GM21717 (cell line): ENCODE measurements at regions not wholly inside any gene's neighbourhood (a gene's known extent, or its start where the extent isn't known, plus 50 kb on each side); places are given as distances from the start of the nearest gene placed in this dataset.

Source experiments
- ATAC-seq: cut with Tn5 transposase; IDR thresholded peaks from one replicate; pipeline ENCODE4 v1.9.1; 2021; ENCODE audit warnings: mild to moderate bottlenecking, moderate library complexity; ENCODE audit not compliant: unreplicated experiment

DNA sequence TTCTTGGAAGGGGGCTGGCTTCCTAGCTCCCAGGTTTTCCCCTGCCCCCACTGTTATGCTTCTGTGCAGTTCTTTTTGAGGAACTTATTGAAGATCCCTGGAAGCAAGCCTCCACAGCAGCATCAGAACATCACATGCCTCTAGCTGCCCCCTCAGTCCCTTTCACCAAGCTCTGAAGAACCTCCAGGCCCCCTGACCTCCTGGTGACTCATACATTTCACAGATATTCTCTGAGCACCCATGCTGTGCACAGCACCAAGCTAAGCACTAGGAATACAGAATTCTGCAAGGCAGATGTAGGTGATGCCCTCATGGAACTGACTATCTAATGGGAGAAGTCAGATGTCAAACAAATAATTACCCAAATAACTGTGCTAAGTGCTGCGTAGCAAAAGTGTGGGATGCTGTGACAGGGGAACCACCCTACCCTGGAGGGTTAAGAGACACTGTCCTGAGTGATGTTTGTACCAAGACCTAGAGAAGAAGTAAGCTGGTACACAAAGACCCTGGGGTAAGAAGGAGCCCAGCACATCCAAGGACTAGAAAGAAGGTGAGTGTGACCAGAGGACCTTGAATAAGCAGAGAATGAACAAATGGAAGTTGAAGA, 213.7 kb upstream of the NR4A3 start:
- no peak for ATAC-seq

DNA sequence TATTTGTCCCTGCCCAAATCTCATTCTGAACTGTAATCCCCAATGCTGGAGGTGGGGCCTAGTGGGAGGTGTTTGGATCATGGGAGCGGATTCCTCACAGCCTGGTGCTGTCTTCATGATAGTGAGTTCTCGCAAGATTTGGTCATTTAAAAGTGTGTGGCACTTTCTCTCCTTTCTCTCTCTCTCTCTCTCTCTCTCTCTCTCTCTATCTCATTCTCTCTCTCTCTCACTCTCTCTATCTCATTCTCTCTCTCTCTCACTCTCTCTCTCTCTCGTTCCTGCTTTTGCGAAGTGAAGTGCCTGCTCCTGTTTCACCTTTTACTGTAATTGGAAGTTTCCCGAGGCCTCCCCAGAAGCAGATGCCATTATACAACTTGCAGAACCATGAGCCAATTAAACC, 207.3 kb upstream of the NR4A3 start:
- no peak for ATAC-seq

GRCh38 chr9:99621040-99621439, 200.6 kb upstream of the NR4A3 start:
- no peak for ATAC-seq

- ATAC-seq = no peak
Observed at GRCh38 chr9:99622679-99623078, 199.0 kb upstream of the NR4A3 start.

GRCh38 chr9:99623780-99624364, 197.8 kb upstream of the NR4A3 start:
- no peak for ATAC-seq

DNA sequence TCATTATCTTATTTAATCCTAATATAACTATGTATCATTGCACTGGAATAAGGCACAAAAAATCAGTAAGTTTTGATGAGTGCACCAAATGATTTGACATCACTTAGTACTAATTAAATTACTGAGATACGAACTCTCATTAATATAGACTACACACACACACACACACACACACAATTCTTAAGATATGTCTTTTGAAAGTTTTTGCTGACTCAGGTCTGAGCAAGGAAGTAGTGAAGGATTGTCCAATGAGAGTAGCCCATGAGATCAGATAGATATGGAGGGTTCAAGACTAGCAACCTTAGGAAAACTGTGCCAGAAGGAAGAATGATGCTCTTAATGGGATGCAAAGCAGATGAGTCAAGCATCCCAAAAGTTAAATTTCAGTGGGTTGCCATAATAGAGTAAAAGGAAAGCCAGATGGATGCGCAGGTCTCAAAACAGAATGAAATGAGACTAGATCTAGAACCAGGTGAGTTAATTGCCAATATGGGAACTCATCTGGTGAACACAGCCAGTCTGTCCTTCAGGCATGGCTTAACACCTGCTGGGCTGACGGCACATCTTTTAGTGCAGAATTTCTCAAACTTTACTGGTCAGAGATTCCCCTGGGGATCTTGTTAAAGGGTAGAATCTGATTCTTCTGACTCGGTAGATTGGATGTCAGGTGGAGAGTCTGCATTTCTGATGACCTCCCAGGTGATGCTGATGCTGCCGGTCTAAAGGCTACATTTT, 197.0 kb upstream of the NR4A3 start:
- ATAC-seq = no peak

GRCh38 chr9:99626426-99626825, 195.3 kb upstream of the NR4A3 start:
- no peak for ATAC-seq

DNA sequence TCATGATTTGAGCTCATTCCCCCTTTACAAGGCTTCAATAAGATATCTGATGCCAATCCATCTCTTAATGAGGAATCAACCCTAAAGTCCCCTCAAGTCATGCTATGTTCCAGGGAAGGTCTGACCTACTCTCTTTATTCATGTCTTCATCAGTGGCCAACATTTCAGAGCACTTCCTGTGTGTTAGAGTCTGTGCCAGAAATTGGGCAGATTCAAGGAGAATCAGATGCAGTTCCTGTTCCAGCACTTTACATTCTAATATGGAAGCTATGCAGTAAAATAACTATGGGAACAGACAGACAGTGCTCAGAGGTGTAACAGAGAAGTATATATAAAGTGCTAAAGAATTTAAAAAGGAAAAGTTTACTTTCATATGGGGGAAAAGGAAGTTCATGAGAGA, 193.4 kb upstream of the NR4A3 start:
- no peak for ATAC-seq

DNA sequence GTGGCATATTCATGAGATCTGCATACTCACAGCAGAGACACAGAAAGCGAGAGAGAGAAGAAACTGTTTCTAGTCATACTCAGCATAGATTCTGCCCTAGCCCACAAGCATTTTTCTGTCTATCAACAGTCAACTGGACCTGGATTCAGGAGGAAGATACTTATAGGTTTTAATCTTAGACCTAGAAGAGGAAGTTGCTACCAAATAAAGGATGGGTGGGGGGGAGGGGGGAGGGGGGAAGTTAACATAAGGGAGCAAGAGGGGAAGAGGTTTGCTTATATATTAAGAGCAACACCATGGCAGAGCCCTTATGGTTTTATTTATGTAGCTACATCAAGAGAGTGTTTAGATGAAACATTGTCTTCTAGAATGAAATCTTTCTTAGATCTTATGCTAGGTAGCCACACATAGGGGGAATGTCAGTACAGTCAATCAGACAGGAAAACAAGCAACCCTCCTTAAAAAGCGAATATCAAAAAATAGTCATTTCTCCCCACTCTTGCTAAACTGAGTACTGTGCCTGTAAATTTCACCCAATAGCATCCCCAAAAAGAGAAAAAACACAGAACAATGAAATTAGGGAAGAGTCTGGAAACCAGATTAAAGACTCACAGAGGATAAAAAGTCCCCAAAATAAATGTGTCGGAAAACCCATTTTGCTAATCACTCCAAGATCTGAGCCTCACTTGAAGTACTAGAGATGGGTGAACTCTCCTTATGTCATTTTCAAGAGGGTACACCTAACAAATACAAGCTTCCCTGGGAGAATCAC, 192.7 kb upstream of the NR4A3 start:
- no peak for ATAC-seq

GRCh38 chr9:99632349-99633038, 189.2 kb upstream of the NR4A3 start:
- no peak for ATAC-seq

GRCh38 chr9:99633265-99633664, 188.4 kb upstream of the NR4A3 start:
- no peak for ATAC-seq

GRCh38 chr9:99634186-99634585, 187.5 kb upstream of the NR4A3 start:
- ATAC-seq = peak; percentile 52

DNA sequence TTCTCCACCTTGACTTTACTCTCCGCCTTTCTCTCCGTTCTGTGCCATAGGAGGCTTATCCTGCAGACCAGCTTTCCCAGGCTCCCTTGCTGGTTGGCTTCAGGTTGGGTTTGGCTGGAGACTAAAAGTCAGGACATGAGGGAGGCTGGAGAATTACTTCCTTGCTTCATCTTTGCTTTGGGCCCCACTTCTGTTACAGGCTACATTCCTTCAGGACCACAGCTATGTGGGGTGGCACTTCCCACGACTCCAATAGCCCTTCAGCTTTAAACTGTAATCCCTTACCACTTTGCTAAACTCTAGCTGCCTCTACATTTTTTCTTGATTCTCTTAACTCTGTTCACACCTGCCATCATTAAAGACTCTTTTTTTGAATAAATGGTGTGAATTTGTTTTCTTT, 186.7 kb upstream of the NR4A3 start:
- ATAC-seq = no peak

DNA sequence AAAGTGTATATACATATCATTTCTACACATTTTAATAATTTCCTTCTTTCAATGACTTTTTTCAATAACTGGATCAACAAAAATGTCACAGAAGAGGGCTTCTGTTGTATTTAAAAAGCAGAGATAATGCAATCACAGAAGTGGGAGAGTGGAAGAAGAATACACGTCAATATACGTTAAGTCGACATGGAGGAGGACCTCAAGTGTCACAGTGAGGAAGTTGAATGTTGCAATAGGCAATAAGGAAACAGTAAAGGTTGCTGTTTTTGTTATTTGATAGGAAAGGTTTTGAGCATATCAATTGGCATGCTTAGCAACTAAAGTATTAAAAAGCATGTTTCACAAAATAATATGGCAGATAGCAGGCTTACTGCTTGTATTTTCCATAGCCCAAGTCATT, 184.0 kb upstream of the NR4A3 start:
- ATAC-seq = no peak

DNA sequence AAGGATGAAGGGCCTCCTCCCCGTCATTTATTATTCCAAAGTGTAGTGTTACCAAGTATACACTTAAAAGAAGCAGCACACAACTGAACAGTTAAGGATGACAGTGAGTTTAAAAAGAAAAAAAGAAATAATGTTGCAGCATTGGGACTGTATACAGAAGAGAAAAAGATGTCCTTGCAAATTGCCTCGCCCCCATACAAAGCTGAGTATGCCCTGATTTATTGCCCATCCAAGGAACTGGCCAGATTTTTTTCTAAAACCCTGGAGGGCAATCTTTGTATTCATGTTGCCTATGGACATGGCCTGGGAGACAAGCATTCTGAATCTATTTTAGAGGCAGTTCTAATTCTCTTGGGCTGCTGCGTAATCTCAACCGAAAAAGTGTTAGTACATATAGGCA, 182.7 kb upstream of the NR4A3 start:
- ATAC-seq = no peak

- ATAC-seq = no peak
Observed at GRCh38 chr9:99647604-99648003, 174.1 kb upstream of the NR4A3 start.

DNA sequence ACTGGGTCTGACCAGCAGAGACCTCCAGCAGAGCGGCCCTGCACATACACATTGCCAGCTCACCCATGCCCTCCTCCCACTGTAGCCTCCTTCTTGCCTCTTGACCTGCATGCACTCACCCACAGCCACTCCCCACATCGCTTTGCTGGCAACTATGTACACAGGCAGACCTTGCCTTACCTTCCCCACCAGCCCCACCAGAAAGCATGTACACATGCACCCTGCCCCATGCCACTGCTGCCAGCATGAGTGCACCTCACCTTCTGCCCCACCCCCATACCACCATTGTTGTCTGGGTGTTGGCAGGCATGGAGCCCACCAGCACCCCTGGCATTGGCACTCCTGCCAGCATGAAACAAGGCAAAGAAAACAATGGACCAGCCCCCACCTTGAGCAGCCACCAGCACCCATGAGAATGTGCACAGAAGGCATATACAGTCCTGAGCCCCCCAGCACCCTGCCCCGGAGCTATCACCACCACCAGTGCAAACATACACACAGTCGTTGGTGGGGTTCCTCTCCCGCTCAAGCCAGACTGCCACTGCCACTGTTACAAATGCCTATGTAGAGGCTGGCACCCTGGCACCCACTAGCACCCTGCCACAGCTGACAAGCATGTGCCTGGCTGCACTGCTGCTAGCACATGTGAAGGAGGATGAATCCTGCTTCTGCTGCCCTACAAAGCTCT, 171.4 kb upstream of the NR4A3 start:
- ATAC-seq = no peak

DNA sequence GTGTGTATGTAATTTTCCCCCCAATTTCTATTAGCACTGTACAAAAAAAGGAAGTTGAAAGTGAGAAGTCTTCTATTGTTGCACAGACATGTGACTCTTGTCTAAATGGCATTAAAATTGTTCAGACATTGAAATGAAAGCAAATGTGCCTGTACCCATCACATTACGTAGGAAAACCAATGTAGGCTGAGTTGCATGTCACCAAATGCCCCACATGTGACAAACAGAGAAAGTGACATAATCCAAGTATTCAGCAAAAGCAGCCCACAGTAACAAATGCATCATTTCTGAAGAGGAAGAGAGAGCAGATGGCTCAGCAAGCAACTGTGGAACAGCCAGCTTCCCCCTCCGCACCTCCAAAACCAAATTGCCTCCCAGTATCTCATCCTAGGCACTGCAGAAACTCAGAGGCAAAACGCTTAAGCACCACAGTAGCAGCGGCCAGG, 161.5 kb upstream of the NR4A3 start:
- peak; percentile 92 for ATAC-seq

GRCh38 chr9:99663297-99663696, 158.4 kb upstream of the NR4A3 start:
- no peak for ATAC-seq

GRCh38 chr9:99663856-99664255, 157.8 kb upstream of the NR4A3 start:
- ATAC-seq = no peak
